Endothelial cell (in vitro differentiated cells): ENCODE measurements at regions not wholly inside any gene's neighbourhood (a gene's known extent, or its start where the extent isn't known, plus 50 kb on each side); places are given as distances from the start of the nearest gene placed in this dataset.

Source experiments
- DNase-seq: peaks from one replicate; pipeline ENCODE4 v3.0.0; 2021; ENCODE audit warnings: low spot score
- H3K27ac Mint-ChIP-seq: one replicate; pipeline ENCODE4 v1.8.0; 2021; ENCODE audit warnings: mixed read lengths, inconsistent platforms; ENCODE audit not compliant: unreplicated experiment
- H3K27me3 Mint-ChIP-seq: one replicate; pipeline ENCODE4 v1.8.0; 2021; ENCODE audit warnings: mild to moderate bottlenecking, moderate library complexity, mixed read lengths, inconsistent platforms; ENCODE audit not compliant: unreplicated experiment
- H3K36me3 Mint-ChIP-seq: one replicate; pipeline ENCODE4 v1.8.0; 2021; ENCODE audit warnings: mild to moderate bottlenecking, low read depth, mixed read lengths, inconsistent platforms; ENCODE audit not compliant: unreplicated experiment
- H3K4me1 Mint-ChIP-seq: one replicate; pipeline ENCODE4 v1.8.0; 2021; ENCODE audit warnings: mild to moderate bottlenecking, mixed read lengths, inconsistent platforms; ENCODE audit not compliant: unreplicated experiment
- H3K4me3 Mint-ChIP-seq: one replicate; pipeline ENCODE4 v1.8.0; 2021; ENCODE audit warnings: mild to moderate bottlenecking, mixed read lengths, inconsistent platforms; ENCODE audit not compliant: unreplicated experiment
- H3K9me3 Mint-ChIP-seq: one replicate; pipeline ENCODE4 v1.8.0; 2021; ENCODE audit warnings: mixed read lengths, inconsistent platforms; ENCODE audit not compliant: unreplicated experiment
- TF ChIP-seq, protein P1 (sequence below): fragments of 200-600 bp; sonication (generic); IDR thresholded peaks from one replicate; pipeline ENCODE4 v1.5.0; 2021; ENCODE audit warnings: antibody characterized with exemption; ENCODE audit not compliant: unreplicated experiment

GRCh38 chr1:175851749-175852148 lies 108.4 kb upstream of the TNR start:
- TF ChIP-seq, protein P1, sequence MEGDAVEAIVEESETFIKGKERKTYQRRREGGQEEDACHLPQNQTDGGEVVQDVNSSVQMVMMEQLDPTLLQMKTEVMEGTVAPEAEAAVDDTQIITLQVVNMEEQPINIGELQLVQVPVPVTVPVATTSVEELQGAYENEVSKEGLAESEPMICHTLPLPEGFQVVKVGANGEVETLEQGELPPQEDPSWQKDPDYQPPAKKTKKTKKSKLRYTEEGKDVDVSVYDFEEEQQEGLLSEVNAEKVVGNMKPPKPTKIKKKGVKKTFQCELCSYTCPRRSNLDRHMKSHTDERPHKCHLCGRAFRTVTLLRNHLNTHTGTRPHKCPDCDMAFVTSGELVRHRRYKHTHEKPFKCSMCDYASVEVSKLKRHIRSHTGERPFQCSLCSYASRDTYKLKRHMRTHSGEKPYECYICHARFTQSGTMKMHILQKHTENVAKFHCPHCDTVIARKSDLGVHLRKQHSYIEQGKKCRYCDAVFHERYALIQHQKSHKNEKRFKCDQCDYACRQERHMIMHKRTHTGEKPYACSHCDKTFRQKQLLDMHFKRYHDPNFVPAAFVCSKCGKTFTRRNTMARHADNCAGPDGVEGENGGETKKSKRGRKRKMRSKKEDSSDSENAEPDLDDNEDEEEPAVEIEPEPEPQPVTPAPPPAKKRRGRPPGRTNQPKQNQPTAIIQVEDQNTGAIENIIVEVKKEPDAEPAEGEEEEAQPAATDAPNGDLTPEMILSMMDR: no peak
- Mint-ChIP-seq H3K36me3 (no peaks in the 10 kb centered on the region), H3K4me3 (no peak overlapping the region), H3K4me1 (peaks cover 4% of the 10 kb centered on the region), H3K27me3 (peaks cover 3% of the 10 kb centered on the region), H3K9me3 (no peaks in the 10 kb centered on the region), H3K27ac (no peak overlapping the region)
- no peak for DNase-seq

DNA sequence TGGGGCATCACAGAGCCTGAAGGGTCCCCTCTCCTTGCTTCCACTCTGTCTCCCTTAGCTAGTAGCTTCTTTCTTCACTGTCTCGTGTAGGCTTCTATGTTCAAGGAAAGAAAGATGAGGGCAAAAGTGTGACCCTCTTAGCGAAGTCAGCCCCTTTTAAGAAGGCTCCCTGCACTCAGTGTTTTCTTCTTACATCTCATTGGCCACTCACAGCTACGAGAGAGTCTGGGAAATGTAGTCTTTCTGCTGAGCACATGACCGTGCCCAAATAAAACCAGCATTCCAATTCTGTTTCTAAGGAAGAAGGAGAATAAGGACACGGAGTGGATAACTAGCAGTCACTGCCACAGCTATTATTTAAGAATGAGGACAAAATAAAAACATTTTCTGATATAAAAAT lies 104.9 kb upstream of the TNR start:
- Mint-ChIP-seq H3K9me3 (no peaks in the 10 kb centered on the region), H3K4me1 (no peaks in the 10 kb centered on the region), H3K27me3 (no peaks in the 10 kb centered on the region), H3K36me3 (no peaks in the 10 kb centered on the region), H3K4me3 (no peak overlapping the region), H3K27ac (no peak overlapping the region)
- TF ChIP-seq, protein P1: no peak
- no peak for DNase-seq

DNA sequence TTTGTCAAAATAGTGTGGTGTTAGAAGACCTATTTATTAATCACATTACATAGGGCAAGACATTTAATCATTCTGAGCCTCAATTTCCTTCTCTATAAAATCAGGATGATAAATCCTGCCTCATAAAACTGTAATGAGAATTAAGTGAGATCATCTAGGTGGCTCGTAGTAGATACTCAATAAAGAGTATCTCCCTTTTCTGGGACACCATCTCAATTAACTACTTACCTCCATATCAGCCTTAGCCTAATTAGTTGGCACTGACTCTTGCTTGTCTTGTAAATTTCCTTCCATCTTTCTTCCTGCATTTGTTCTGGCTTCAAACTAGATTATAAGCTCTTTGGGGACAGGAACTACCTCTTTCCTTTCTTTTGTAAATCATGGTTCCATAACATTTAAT lies 102.6 kb upstream of the TNR start:
- Mint-ChIP-seq H3K4me1 (peaks cover 17% of the 10 kb centered on the region), H3K4me3 (no peak overlapping the region), H3K27me3 (peaks cover 2% of the 10 kb centered on the region), H3K27ac (no peak overlapping the region), H3K9me3 (no peaks in the 10 kb centered on the region), H3K36me3 (no peaks in the 10 kb centered on the region)
- TF ChIP-seq, protein P1: no peak
- no peak for DNase-seq

DNA sequence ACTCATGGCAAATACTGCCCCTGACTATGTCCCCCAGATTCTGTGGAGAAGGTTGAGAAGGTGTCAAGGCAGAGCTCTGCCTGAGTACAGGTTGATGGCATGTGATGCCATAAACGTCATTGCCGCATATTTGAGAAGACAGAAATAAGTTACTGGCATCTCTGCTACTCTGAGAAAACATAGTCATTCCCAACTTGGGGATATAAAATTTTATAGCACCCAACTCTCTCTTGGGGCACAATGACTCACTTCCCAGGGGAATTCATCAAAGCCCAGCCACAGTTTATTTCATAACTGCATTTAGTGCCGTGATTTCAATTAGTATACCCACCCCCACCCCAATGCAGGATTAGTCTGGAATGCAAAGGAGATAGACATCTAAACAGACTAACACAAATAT lies 101.9 kb upstream of the TNR start:
- DNase-seq: no peak
- no peak overlapping the region for H3K27ac Mint-ChIP-seq
- no peaks in the 10 kb centered on the region for H3K9me3 Mint-ChIP-seq
- TF ChIP-seq, protein P1: no peak
- H3K36me3 Mint-ChIP-seq: no peaks in the 10 kb centered on the region
- H3K4me1 Mint-ChIP-seq: peaks cover 23% of the 10 kb centered on the region
- H3K27me3 Mint-ChIP-seq: peaks cover 2% of the 10 kb centered on the region
- no peak overlapping the region for H3K4me3 Mint-ChIP-seq

DNA sequence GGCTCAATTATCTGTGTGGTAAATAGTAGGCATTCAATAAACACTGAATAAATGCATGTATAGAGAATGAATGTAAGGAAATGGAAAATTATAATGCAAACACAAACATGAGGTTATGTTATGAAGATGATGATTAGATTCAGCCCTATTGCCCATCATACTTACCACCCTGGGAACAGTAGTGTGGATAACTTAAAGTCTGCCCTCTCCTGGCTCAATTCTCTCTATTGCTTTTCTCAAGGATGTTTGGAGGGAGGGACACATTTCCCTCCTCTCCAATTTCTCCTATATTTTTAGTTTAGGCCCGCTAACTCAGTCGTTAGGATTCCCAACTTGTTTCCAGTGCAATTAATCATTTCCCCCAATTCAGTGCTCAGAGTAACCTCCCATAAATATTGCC lies 101.5 kb upstream of the TNR start:
- H3K4me1 Mint-ChIP-seq: peaks cover 27% of the 10 kb centered on the region
- H3K9me3 Mint-ChIP-seq: no peaks in the 10 kb centered on the region
- H3K27me3 Mint-ChIP-seq: peaks cover 2% of the 10 kb centered on the region
- TF ChIP-seq, protein P1: no peak
- H3K4me3 Mint-ChIP-seq: no peak overlapping the region
- H3K36me3 Mint-ChIP-seq: no peaks in the 10 kb centered on the region
- DNase-seq: no peak
- no peak overlapping the region for H3K27ac Mint-ChIP-seq
